GM19023 (cell line): ENCODE measurements at regions not wholly inside any gene's neighbourhood (a gene's known extent, or its start where the extent isn't known, plus 50 kb on each side); places are given as distances from the start of the nearest gene placed in this dataset.
"Not testable (repeated sequence)": the region's sequence is repeated elsewhere in the genome, so short reads cannot be mapped to it uniquely, and the experiment has no call there.

Source experiments
- ATAC-seq: cut with Tn5 transposase; IDR thresholded peaks from one replicate; pipeline ENCODE4 v1.9.1; 2021; ENCODE audit warnings: mild to moderate bottlenecking, moderate library complexity; ENCODE audit not compliant: unreplicated experiment

DNA sequence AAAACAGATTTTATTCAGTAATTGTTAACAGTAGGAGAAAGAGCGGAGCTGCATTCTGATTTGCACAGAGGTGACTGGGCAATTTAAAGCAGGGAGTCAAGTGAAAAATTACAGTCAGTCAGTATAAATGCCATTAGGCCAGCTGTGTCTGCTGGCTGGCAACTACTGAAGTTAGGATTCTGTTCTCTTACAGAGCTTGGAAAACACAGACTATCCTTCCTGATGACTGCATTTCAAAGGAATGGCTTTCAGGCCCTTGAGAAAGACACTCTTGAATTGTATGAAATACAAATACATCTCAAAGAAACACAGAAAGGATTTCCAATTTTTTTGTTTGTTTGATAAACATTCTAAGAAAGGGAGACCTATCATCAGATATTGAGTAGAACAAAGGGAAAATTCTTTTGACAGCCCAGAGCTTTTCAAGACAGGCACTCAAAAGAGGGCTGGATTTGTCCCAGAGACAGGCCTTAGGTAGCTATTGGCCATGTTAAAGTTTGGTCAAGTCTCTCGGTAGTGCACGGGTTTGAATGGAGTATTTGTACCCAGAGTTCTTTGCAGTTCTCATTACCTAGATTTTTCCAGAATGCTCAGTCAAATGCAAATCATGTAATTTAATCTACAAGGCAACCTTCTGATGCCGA lies 551.2 kb upstream of the CCDC54 start:
- ATAC-seq: no peak

DNA sequence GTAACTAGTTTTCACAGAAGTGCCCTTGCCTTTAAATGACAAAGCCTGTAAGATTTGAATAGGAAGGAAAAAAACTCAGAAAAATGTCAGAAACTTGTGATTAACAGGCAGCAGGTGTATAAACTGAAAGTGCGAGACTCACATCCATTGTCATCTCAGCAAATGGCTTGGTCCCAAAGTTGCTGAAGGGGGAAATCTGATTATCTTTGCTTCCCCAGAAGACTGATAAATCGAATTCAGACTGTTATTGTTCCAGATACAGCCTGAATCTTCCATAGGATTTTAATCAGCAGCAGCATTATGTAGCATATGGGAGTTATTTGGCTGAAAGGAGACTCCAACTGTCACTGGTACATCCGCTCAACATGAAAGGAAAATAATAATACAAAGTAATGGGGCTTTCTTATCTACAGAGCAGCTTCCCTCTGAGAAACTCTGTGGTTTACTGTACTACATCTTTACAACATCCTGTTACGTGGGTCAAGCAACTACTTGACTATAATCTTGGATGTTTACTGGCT lies 550.4 kb upstream of the CCDC54 start:
- no peak for ATAC-seq

DNA sequence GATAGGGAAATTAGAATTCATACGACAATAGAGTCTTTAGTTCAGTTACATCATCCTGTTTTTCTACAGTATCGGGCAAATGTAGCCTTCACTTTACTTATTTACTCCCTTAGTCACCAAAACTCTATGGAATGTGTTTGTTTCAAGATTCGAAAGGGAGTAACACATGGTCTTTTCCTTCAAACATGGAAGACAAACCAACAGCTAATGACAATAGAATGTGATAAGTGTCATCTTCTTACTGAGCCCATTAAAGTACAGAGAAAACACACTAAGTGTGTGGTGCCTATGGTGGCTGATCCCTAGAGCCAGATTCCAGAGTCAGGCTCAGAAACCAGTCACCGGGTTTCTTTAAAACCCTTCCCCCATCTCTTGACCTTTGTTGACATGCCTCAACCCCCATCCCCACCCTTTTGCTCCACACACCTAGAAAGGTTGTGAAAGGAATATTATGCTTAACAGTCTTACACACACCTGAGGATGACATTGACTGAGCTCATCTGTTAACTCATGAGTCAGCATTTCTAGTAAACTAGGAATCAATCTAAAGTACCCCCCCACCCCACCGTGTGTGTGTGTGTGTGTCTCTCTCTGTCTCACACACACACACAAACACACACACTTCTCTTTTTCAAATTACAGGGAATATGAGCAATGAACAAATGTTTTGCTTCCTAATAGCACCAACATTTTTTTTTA lies 549.6 kb upstream of the CCDC54 start:
- ATAC-seq: no peak

GRCh38 chr3:106829206-106829605 lies 548.0 kb upstream of the CCDC54 start:
- no peak for ATAC-seq

GRCh38 chr3:106830334-106830733 lies 546.9 kb upstream of the CCDC54 start:
- ATAC-seq: no peak

GRCh38 chr3:106836906-106837305 lies 540.3 kb upstream of the CCDC54 start:
- ATAC-seq: no peak

DNA sequence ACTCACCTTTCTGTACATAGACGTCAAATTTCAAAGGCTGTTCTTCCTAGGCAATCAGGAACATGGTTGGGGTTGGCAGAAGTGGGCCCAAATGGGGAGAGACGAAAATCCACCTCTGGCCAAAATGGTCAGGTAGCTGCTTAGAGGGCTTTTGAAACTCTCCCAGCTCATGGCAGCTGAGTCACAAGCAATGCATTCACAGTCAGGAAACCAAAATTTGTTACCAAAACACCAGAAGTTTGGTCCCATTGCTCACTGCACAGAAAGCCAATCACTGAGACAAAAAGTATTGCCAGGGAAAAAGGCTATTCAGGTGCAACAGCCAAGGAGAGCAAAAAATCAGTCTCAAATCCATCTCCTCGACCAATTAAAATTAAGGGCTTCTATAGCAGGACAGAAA lies 539.6 kb upstream of the CCDC54 start:
- ATAC-seq: no peak

DNA sequence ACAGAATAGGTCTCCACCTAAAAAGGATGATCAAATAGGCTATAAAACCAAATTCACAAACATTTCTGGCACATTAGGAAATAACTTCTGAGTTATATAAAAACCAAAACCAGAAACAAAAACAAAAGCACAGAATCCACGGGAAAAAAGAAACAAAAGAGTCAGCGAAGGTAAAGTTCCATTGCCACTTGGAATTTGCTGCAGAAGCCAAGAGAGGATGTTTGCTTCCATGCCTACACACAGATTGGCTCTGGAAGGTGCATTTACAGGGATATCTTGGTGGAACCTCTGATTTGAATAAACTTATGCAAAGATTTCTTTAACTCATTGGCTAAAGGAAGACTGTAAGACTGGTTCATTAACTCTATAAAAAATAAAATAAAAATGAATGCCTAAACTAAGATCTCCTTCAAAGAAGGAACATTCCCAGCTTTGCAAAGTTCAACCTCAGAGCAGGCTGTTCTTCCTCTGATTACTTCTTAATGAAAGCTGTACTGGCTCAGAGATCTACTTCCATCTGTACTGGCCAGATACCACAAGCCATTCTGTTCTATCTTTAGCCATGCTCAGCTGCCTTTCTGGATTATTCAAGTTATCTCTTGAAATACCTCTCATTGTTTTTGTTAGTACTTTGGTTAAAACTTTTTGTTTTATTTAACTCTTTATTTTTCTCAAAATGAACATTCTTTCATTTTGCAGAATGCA lies 537.5 kb upstream of the CCDC54 start:
- no peak for ATAC-seq

- no peak for ATAC-seq
These were observed 536.9 kb upstream of the CCDC54 start for GRCh38 chr3:106840319-106840718.

DNA sequence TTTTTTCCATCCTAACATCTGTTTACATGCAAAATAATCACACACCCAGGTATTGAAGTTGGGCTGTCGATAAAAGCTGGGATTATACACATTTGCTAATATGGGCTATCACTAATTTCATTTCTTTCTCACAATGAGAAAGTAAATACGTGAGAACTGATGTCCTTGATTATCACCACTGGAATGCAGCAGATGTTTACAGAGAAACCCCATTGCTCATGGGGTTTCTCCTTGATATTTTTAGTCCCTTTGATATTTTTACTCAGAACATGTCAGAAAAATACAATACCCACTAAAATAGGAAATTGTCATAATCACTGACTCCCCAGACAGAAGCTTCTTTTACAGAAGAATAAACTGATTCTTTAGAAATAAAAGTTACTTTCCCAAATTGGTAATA lies 535.1 kb upstream of the CCDC54 start:
- no peak for ATAC-seq

- ATAC-seq: no peak
These were observed 532.6 kb upstream of the CCDC54 start for GRCh38 chr3:106844638-106845037.

DNA sequence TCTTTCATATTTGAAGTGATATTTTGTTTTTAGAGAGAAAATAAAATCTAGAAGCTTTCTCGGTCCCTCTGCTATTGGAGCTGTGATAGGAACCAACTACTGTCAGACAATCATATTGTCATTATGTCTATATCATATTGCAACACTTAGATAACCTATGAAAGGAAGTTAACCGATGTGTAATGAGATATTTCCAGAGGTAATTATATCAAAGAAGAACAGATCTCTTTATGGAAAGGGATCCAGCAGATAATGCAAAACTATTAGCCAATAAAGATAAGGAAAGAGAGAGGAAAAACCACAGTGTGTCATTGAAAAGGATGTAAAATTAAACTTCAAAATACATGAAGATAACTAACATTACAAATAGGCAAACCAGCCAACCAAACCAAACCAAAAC lies 529.1 kb upstream of the CCDC54 start:
- ATAC-seq: no peak

GRCh38 chr3:106850437-106850836 lies 526.8 kb upstream of the CCDC54 start:
- ATAC-seq: no peak

DNA sequence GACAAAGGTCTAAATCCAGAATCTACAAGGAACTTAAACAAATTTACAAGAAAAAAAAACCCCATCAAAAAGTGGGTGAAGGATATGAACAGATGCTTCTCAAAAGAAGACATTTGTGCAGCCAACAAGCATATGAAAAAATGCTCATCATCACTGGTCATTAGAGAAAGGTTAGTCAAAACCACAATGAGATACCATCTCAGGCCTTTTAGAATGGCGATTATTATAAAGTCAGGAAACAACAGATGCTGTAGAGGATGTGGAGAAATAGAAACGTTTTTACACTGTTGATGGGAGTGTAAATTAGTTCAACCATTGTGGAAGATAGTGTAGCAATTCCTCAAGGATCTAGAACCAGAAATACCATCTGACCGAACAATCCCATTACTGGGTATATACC lies 518.9 kb upstream of the CCDC54 start:
- ATAC-seq: not testable (repeated sequence)

GRCh38 chr3:106860182-106860581 lies 517.1 kb upstream of the CCDC54 start:
- ATAC-seq: no peak

GRCh38 chr3:106862067-106862466 lies 515.2 kb upstream of the CCDC54 start:
- ATAC-seq: no peak

DNA sequence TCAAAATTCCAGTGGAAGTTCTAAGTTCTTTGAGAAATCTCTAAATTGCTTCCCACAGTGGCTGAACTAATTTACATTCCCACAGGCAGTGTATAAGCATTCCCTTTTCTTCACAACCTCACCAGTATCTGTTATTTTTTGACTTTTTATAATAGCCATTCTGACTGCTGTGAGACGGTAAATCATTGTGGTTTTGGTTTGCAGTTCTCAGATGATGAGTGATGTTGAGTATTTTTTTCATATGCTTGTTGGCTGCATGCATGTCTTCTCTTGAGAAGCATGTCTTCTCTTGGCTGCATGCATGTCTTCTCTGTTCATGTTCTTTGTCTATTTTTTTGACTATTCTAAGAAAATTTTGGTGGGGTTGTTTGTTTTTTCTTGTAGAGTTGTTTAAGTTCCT lies 499.6 kb upstream of the CCDC54 start:
- no peak for ATAC-seq

GRCh38 chr3:106880206-106880605 lies 497.0 kb upstream of the CCDC54 start:
- ATAC-seq: no peak

GRCh38 chr3:106881186-106881585 lies 496.1 kb upstream of the CCDC54 start:
- ATAC-seq: no peak

DNA sequence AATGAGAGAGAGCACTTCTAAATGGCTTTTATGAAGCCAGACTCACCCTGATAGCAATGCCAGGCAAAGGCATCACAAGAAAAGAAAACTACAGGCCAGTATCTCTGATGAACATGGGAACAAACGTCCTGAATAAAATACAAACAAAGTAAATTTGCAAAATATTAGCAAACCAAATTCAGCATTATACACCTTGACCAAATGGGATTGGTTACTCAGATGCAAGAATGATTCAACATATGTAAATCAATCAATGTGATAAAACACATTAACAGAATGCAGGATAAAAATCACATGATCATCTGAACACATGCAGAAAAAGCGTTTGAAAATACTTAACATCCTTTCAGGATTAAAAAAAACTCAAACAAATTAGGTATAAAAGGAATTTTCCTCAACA lies 494.9 kb upstream of the CCDC54 start:
- ATAC-seq: no peak

- no peak for ATAC-seq
These were observed 471.2 kb upstream of the CCDC54 start for GRCh38 chr3:106906074-106906473.
